Neural crest cell (in vitro differentiated cells): ENCODE measurements at regions not wholly inside any gene's neighbourhood (a gene's known extent, or its start where the extent isn't known, plus 50 kb on each side); places are given as distances from the start of the nearest gene placed in this dataset.

Experiments used
- DNase-seq: peaks from one replicate; pipeline ENCODE4 v3.0.0; 2021; ENCODE audit warnings: low read depth, mixed read lengths, low spot score
- H3K27ac Mint-ChIP-seq: one replicate; pipeline ENCODE4 v1.8.0; 2021; ENCODE audit warnings: mild to moderate bottlenecking, mixed read lengths; ENCODE audit not compliant: unreplicated experiment
- H3K27me3 Mint-ChIP-seq: 2 replicates; pipeline ENCODE4 v1.8.0; 2021; ENCODE audit warnings: low read depth, mild to moderate bottlenecking, mixed read lengths
- H3K36me3 Mint-ChIP-seq: 2 replicates; pipeline ENCODE4 v1.8.0; 2021; ENCODE audit warnings: low read depth, mild to moderate bottlenecking, mixed read lengths
- H3K4me1 Mint-ChIP-seq: 2 replicates; pipeline ENCODE4 v1.8.0; 2021; ENCODE audit warnings: mixed read lengths
- H3K4me3 Mint-ChIP-seq: one replicate; pipeline ENCODE4 v1.8.0; 2021; ENCODE audit warnings: mild to moderate bottlenecking, mixed read lengths
- H3K9me3 Mint-ChIP-seq: 2 replicates; pipeline ENCODE4 v1.8.0; 2021; ENCODE audit warnings: mixed read lengths
- TF ChIP-seq, protein P1 (sequence below): fragments of 200-600 bp; sonication (generic); conservative IDR thresholded peaks from 2 replicates; pipeline ENCODE4 v1.5.0; 2021; ENCODE audit warnings: antibody characterized with exemption, mild to moderate bottlenecking

DNA sequence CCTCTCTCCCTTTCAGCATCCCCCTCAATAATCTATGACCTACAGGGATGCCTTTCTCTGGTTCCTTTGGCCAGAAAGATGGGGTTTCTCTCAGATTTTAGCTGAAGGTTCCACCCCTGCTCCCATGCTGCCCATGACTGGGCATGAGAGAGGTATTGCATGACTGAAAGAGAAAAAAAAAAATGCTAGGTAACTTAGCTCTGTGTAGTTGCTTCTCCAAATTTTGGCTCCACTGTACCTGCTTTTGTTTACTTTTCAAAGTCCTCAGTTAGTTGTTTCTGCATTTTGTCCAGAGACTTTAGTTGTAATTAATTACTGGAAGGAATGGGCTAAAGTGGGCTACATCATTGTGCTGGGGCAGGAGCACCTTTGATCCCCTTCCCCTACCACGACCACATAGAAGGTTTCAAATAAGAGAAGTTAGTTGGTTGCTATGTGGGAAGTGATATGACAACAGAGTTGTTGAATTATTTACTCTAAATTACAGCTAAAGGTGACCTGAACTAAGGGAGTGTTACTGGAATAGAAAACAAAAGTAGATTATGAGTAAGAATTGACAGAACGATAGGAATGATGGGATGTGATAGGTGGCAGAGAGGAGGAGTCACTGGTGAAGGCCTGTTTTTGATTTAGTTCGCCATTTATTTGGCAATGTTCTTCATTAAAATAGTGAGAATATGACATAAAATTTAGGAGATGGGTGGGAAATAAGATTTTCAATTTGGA, 605.4 kb upstream of the NR2F2 start:
- Mint-ChIP-seq H3K27me3 (no peaks in the 10 kb centered on the region), H3K4me1 (peaks cover 8% of the 10 kb centered on the region), H3K36me3 (peaks cover 6% of the 10 kb centered on the region), H3K9me3 (peaks cover 8% of the 10 kb centered on the region), H3K4me3 (no peak overlapping the region), H3K27ac (no peak overlapping the region)
- DNase-seq: no peak
- TF ChIP-seq, protein P1, sequence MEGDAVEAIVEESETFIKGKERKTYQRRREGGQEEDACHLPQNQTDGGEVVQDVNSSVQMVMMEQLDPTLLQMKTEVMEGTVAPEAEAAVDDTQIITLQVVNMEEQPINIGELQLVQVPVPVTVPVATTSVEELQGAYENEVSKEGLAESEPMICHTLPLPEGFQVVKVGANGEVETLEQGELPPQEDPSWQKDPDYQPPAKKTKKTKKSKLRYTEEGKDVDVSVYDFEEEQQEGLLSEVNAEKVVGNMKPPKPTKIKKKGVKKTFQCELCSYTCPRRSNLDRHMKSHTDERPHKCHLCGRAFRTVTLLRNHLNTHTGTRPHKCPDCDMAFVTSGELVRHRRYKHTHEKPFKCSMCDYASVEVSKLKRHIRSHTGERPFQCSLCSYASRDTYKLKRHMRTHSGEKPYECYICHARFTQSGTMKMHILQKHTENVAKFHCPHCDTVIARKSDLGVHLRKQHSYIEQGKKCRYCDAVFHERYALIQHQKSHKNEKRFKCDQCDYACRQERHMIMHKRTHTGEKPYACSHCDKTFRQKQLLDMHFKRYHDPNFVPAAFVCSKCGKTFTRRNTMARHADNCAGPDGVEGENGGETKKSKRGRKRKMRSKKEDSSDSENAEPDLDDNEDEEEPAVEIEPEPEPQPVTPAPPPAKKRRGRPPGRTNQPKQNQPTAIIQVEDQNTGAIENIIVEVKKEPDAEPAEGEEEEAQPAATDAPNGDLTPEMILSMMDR: no peak

DNA sequence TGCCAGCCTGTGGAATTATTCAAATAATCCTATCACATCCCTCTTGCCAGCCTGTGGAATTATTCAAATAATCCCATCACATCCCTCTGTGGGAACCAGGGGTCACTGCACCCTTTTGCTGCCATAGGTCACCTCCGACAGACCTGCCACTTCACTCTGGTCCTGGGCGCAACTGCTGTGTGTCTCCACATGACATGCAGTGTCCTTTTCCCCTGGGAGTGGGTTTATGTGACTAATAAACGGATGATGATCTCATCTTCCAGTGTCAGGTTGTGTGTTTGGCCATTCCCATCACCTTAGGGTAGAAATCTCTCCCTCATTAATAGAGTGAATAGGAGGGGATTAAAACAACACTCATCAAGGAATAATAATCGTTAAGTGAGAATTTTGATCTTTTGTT, 603.6 kb upstream of the NR2F2 start:
- H3K36me3 Mint-ChIP-seq: peaks cover 5% of the 10 kb centered on the region
- DNase-seq: no peak
- no peaks in the 10 kb centered on the region for H3K27me3 Mint-ChIP-seq
- H3K4me3 Mint-ChIP-seq: no peak overlapping the region
- no peak overlapping the region for H3K27ac Mint-ChIP-seq
- TF ChIP-seq, protein P1: no peak
- H3K4me1 Mint-ChIP-seq: no peaks in the 10 kb centered on the region
- H3K9me3 Mint-ChIP-seq: peaks cover 7% of the 10 kb centered on the region

DNA sequence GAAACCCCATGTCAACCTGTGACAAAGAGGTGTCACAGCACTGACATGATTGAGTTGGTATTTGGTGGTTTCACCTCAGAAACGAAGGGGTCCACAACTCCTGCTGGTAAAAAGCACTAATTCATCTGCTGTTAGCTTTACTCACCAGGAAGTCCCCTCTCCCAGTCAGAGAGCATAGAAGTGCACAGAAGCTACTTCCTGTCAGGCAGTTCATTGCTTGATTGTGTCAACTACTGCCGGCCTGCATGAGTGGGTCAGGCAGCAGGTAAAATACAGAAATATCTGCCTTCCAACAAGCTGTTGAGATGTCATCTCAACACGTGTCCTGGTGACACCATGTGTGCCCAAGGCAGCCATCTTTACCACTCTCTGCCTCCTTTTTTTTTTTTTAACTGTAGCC, 596.6 kb upstream of the NR2F2 start:
- TF ChIP-seq, protein P1: no peak
- Mint-ChIP-seq H3K4me3 (no peak overlapping the region), H3K9me3 (peaks cover 19% of the 10 kb centered on the region), H3K36me3 (peaks cover 7% of the 10 kb centered on the region), H3K27ac (no peak overlapping the region), H3K4me1 (peaks cover 36% of the 10 kb centered on the region), H3K27me3 (no peaks in the 10 kb centered on the region)
- DNase-seq: no peak

DNA sequence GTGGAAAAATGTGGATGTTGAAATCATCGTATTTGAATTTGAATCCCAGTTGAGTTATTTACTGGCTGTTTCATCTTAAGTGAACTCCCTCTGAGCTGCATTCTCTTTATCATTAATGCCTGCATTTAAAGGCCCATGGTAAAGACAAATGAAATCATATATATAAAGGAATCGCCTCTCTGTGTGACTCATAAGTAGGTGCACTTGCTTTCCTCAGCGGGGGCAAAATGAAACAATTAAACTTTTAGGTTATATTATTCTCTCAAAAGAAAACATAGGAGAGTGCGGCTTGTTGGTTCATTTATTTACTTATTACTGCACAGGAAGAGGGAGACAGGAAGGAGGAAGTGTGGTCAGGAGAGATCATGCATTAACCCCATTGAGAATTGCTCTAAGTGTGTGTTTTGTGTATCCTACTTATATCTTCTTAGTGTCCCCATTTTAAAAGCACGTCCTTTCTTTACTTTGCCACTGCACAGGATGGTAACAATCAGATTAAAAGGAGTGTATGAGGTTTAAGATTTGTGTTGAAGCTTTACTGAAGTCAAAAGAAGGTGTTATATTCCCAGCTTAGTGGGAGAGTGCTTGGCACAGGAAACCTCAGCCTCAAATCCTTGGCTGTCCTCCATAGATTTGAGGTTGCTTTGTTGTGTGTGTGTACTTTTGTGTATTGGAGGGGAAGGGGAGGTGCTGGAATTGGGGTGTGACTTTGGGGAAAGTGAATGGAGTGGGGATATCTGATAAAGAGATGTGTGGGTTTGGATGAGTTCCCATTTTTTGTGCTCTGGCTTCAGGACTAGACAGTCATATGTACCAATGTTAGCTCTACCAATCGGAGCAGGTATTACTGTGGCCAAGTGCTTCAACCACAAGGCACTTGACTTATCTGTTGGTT, 595.8 kb upstream of the NR2F2 start:
- TF ChIP-seq, protein P1: no peak
- no peak overlapping the region for H3K27ac Mint-ChIP-seq
- no peaks in the 10 kb centered on the region for H3K27me3 Mint-ChIP-seq
- H3K4me3 Mint-ChIP-seq: no peak overlapping the region
- DNase-seq: no peak
- peaks cover 19% of the 10 kb centered on the region for H3K9me3 Mint-ChIP-seq
- H3K36me3 Mint-ChIP-seq: peaks cover 7% of the 10 kb centered on the region
- peaks cover 36% of the 10 kb centered on the region for H3K4me1 Mint-ChIP-seq

DNA sequence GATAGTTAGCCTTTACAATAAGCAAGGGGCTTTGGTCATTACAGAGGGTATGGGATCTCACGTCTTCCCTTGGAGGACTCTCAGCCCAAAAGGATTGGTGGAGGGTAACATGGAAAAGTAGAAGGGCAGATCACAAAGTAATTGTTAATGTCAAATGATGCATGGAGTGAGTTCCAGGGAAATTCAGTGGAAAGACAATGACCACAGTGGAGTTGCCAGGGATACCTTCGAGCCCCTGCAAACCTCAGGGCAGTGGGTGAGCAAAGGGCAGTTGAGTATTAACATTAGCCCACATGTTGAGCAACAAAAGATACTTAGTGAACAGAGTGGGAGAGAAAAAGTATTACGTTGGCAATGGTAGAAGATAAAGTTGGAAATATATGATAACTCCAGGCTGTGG, 593.4 kb upstream of the NR2F2 start:
- no peak overlapping the region for H3K4me3 Mint-ChIP-seq
- TF ChIP-seq, protein P1: no peak

More for the DNA sequence above, 593.4 kb upstream of the NR2F2 start:
- no peak for DNase-seq
- peaks cover 7% of the 10 kb centered on the region for H3K36me3 Mint-ChIP-seq
- H3K9me3 Mint-ChIP-seq: peaks cover 19% of the 10 kb centered on the region
- H3K4me1 Mint-ChIP-seq: peaks cover 36% of the 10 kb centered on the region
- peak overlapping the region; percentile 2 for H3K27ac Mint-ChIP-seq
- H3K27me3 Mint-ChIP-seq: no peaks in the 10 kb centered on the region
